GM18502 (cell line): ENCODE measurements at regions not wholly inside any gene's neighbourhood (a gene's known extent, or its start where the extent isn't known, plus 50 kb on each side); places are given as distances from the start of the nearest gene placed in this dataset.

Experiments
- ATAC-seq: cut with Tn5 transposase; IDR thresholded peaks from one replicate; pipeline ENCODE4 v1.9.1; 2021; ENCODE audit warnings: mild to moderate bottlenecking; ENCODE audit not compliant: unreplicated experiment, poor library complexity

GRCh38 chr22:27461470-27461869, 340.1 kb downstream of the MN1 start:
- ATAC-seq = no peak

GRCh38 chr22:27462190-27462589, 339.4 kb downstream of the MN1 start:
- ATAC-seq = no peak

GRCh38 chr22:27463121-27463660, 338.4 kb downstream of the MN1 start:
- ATAC-seq = no peak

GRCh38 chr22:27466229-27466628, 335.3 kb downstream of the MN1 start:
- ATAC-seq = no peak

- ATAC-seq = no peak
These were observed 334.6 kb downstream of the MN1 start for GRCh38 chr22:27466778-27467438.

- ATAC-seq = no peak
These were observed 333.8 kb downstream of the MN1 start for GRCh38 chr22:27467711-27468110.

DNA sequence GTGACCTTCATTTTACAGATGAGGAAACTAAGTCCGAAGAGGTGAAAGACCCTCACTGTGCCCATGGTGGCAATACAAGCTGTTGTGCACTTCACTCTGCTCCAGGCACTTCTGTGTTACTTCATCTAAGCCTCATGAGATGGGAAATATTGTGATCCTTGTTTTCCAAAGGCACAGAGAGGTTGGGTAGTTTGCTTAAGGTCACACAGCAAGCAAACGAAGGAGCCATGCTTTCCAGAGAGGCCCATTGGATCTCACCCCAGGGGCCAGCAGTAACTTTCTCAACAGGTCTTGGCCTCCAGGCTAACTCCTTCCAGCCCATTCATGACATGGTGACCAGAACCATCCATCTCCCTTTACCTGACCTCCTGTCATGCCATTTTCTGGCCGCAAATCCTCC, 332.8 kb downstream of the MN1 start:
- no peak for ATAC-seq

DNA sequence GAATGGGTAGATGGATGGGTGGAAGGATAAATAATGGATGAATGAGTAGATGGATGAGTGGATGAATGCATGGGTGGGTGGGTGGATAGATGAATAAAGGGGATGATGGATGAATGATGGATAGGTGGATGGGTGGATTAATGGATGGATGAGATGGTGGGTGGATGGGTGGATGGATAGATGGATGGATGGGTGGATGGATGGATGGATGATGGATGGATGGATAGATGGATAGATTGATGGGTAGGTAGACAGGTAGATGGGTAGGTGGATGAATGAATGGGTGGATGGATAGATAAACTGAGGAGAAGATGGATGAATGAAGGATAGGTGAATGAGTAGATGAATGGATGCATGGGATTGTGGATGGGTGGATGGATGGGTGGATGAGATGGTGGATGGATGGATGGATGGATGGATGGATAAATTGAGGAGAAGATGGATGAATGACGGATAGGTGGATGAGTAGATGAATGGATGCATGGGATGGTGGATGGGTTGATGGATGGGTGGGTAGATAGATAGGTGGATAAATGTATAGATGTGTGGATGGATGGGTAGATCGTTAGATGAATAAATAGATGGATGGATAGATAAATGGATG, 331.3 kb downstream of the MN1 start:
- no peak for ATAC-seq

- ATAC-seq = no peak
These were observed 328.6 kb downstream of the MN1 start for GRCh38 chr22:27472975-27473374.

DNA sequence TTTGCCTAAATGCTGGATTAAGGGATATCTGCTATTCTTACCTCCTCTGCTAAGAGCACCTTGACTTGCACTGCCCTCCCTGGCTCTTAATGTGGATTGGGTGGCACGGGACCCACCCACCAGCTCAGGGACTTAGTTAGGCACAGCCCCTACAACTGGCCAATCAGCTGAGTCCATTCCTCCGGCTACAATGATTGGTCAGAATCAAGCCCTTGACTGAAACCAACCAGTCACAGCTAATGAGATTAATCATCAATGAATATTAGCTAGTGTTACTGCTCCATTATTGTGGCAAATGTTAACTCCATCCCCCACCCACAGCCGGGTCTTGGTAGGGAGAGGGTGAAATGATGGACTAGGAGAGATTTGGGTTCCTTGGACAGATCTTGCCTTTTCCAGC, 328.0 kb downstream of the MN1 start:
- ATAC-seq = no peak

DNA sequence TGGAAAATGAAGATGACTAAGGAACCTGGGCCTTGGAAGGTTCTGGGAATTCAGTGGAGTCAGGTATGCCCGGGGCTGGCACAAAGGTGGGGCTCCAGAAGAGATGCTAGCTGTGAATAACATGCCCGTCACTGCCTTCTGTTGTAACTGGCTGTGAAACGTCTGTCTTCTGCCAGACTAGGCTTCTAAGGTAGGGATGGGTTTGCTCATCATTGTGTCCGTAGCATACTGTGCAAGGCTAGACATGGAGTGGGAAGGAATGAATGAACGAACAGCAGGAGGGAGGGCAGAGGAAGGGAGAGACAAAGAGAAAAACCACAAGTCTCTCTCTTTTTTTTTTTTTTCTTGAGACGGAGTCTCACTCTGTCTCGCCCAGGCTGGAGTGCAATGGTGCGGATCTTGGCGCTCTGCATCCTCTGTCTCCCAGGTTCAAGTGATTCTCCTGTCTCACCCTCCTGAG, 327.4 kb downstream of the MN1 start:
- ATAC-seq = no peak

- ATAC-seq = no peak
These were observed 326.6 kb downstream of the MN1 start for GRCh38 chr22:27474711-27475547.

GRCh38 chr22:27475548-27475897, 326.0 kb downstream of the MN1 start:
- no peak for ATAC-seq

DNA sequence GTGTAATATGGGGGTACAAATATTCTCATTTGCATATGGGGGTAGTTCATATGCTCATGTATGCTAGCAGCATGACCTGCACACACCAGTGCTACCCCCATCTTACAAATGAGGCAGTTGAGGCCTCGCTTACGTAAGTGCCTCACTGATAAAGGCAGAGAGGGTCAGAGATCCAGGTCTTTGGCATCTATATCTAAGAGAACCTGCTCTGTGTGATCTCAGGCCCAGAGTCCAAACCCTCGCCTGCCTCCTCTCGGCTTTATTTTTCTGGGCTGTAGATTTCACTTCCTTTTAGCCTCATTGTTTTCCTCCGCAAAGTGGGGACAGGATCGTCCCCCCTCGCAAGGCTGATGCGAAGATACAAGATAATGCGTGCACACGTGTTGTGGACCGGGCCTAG, 325.2 kb downstream of the MN1 start:
- no peak for ATAC-seq

- no peak for ATAC-seq
These were observed 324.8 kb downstream of the MN1 start for GRCh38 chr22:27476729-27477128.

DNA sequence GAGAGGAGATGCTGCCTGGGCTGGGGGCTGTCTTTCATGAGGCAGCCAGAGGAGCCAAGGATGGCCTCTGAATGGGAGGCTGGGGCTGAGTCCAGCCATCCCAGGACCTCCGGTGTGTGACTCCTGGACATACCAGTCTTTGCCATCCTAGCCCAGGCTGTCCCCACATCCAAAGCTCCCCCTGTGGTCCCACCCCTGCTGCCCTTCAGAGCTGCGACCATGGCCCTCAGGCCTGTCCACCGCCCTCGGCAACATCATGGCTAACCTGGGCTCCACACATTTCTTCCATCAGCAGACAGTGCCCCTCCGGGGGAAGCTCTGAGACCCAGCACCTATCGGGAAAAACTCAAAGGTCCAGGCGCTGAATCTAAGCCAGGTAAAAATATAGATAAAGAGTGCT, 324.4 kb downstream of the MN1 start:
- no peak for ATAC-seq

GRCh38 chr22:27480487-27480886, 321.1 kb downstream of the MN1 start:
- no peak for ATAC-seq

DNA sequence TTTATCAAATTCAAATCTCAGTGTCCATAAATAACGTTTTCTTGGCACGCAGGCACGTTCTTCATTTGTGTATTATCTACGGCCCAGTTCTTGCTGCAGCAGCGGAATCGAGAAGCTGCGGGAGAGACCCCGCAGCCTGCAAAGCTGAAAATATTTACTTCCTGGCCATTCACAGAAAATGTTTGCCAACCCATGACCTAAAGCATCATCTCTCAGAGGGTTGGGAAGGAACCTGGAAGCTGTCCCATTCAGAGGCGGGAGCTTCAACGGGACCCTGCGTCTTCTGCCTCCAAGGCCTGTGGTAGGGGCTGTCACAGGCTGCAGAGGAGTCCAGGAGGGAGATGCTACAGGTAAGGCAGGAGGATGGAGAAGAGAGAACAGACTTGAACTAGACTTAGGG, 319.2 kb downstream of the MN1 start:
- ATAC-seq = no peak

GRCh38 chr22:27483095-27483785, 318.3 kb downstream of the MN1 start:
- no peak for ATAC-seq

- no peak for ATAC-seq
These were observed 315.7 kb downstream of the MN1 start for GRCh38 chr22:27485842-27486241.
